Hepatocyte (in vitro differentiated cells): ENCODE measurements at regions not wholly inside any gene's neighbourhood (a gene's known extent, or its start where the extent isn't known, plus 50 kb on each side); places are given as distances from the start of the nearest gene placed in this dataset.

ENCODE experiments used
- CTCF ChIP-seq: fragments of 200-600 bp; sonication (generic); IDR thresholded peaks from 2 replicates; pipeline ENCODE4 v1.5.1; 2016; ENCODE audit warnings: antibody characterized with exemption, mild to moderate bottlenecking; ENCODE audit not compliant: poor library complexity
- EZH2 ChIP-seq: fragments of 200-600 bp; sonication (generic); IDR thresholded peaks from 2 replicates; pipeline ENCODE4 v1.6.1; 2016; ENCODE audit warnings: antibody characterized with exemption, mild to moderate bottlenecking, borderline replicate concordance

GRCh38 chr5:82466986-82467561 lies 188.9 kb upstream of the RPS23 start:
- no peak for TF ChIP-seq CTCF
- TF ChIP-seq EZH2: no peak
